Caco-2 (cell line): ENCODE measurements at regions not wholly inside any gene's neighbourhood (a gene's known extent, or its start where the extent isn't known, plus 50 kb on each side); places are given as distances from the start of the nearest gene placed in this dataset.

ENCODE experiments used
- BruUV-seq: library from RNA; stranded (reverse); fragments of 400-500 nt; replicated peaks from 2 replicates; lab custom pipeline; 2021; lab: Mats Ljungman, UMichigan
- CTCF ChIA-PET: fragments of 300-600 bp; sonication (Branson Sonifier 250); formaldehyde crosslinking; loops from one replicate; lab custom pipeline; 2022; ENCODE audit warnings: antibody characterized with exemption; lab: Charles Lee
- POLR2A ChIA-PET: fragments of 300-600 bp; sonication (Branson Sonifier 250); formaldehyde crosslinking; loops from one replicate; lab custom pipeline; 2022; ENCODE audit warnings: antibody characterized with exemption; lab: Charles Lee
- DNase-seq, 2 experiments: peaks; one replicate each; pipeline versions ENCODE4 v3.0.0 to v3.0.0-alpha.2; 2020 to 2022
- H3K27me3 ChIP-seq: replicated peaks from 2 replicates; pipeline ENCODE4 v1.6.0; 2011; ENCODE audit warnings: low read length; ENCODE audit not compliant: control insufficient read depth, insufficient read depth
- H3K36me3 ChIP-seq: 2 replicates; pipeline ENCODE4 v1.5.1; 2011; ENCODE audit warnings: low read length; ENCODE audit not compliant: control insufficient read depth, insufficient read depth
- H3K4me1 ChIP-seq: fragments of 250-450 bp; sonication (Bioruptor Pico); 2 replicates; pipeline ENCODE4 v1.5.1; 2020; ENCODE audit warnings: mild to moderate bottlenecking
- H3K4me3 ChIP-seq: 2 replicates; pipeline ENCODE4 v1.5.1; 2011; ENCODE audit warnings: low read depth, mild to moderate bottlenecking, control low read depth, low read length
- H3K9me3 ChIP-seq: fragments of 250-450 bp; sonication (Bioruptor Pico); 2 replicates; pipeline ENCODE4 v1.5.1; 2020; ENCODE audit warnings: mild to moderate bottlenecking, moderate library complexity
- H3K27ac Mint-ChIP-seq: one replicate; pipeline ENCODE4 v1.8.0; 2022; ENCODE audit warnings: mixed read lengths; ENCODE audit not compliant: unreplicated experiment
- H3K27me3 Mint-ChIP-seq: one replicate; pipeline ENCODE4 v1.8.0; 2022; ENCODE audit warnings: mixed read lengths; ENCODE audit not compliant: insufficient read depth, unreplicated experiment
- H3K36me3 Mint-ChIP-seq: one replicate; pipeline ENCODE4 v1.8.0; 2022; ENCODE audit warnings: mild to moderate bottlenecking, mixed read lengths; ENCODE audit not compliant: insufficient read depth, unreplicated experiment
- H3K4me1 Mint-ChIP-seq: one replicate; pipeline ENCODE4 v1.8.0; 2022; ENCODE audit warnings: low read depth, mixed read lengths; ENCODE audit not compliant: unreplicated experiment
- H3K4me3 Mint-ChIP-seq: one replicate; pipeline ENCODE4 v1.8.0; 2022; ENCODE audit warnings: mild to moderate bottlenecking, moderate library complexity, mixed read lengths; ENCODE audit not compliant: unreplicated experiment
- H3K9me3 Mint-ChIP-seq: one replicate; pipeline ENCODE4 v1.8.0; 2022; ENCODE audit warnings: mixed read lengths; ENCODE audit not compliant: unreplicated experiment
- CTCF ChIP-seq, 2 experiments: fragments of 200-600 bp in 1 of 2; IDR thresholded peaks; 1 replicate in 1 of 2; 2 replicates in 1 of 2; pipeline versions ENCODE4 v1.5.1 to v1.8.0; 2011 to 2022; ENCODE audit warnings: antibody characterized with exemption in 1 of 2, control low read depth in 1 of 2, inconsistent platforms in 1 of 2, low read depth in 1 of 2, low read length in 1 of 2, mild to moderate bottlenecking in 1 of 2, moderate library complexity in 1 of 2; ENCODE audit not compliant: insufficient read depth in 1 of 2, severe bottlenecking in 1 of 2, unreplicated experiment in 1 of 2
- intact Hi-C: fragments of 100-400 bp; cut with micrococcal nuclease; formaldehyde crosslinking; loops from one replicate; pipeline ENCODE4 v1.10.0; 2022; ENCODE audit not compliant: unreplicated experiment

DNA sequence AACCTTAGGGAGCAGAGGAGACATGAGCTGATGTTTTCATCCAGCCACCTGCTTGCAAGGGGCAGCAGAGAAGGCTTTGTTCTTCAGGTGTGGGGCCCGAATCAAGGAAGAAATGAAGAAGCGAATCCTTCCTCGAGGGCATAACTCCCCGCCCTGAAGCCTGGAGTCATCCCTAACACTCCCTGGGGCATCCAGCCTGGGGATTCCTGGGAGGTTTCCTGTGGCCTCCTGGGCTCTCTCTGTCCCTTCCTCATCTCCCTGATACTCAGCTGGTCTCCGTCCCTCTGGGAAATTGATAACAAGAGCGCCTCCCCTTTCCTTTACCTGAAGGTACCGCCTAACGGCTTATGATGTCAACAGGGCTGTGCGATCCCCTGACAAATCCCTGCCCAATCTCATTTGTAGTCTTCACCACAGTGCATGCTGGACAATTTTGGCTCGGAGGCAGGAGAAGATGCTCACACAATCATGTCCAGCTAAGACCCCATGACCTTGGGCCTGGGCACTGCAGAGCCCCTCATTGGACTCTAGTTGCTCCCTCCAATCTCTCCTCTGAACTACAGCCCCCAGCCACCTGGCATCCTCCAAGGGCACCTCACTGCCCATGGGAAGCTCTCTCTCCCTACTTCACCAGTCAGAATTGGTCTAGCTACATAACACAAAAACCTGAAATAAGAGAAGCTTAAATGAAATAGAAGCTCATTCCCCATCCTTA lies 80.6 kb upstream of the RTL6 start:
- POLR2A ChIA-PET: no interaction called here
- Mint-ChIP-seq H3K27ac (no peak overlapping the region), H3K36me3 (no peaks in the 10 kb centered on the region), H3K4me3 (no peak overlapping the region), H3K4me1 (no peaks in the 10 kb centered on the region), H3K27me3 (peaks cover 28% of the 10 kb centered on the region), H3K9me3 (no peaks in the 10 kb centered on the region)
- no peak for TF ChIP-seq CTCF (IDR thresholded peaks at IDR 0.05; ENCODE audit: insufficient read depth in 1 of 2, low read depth in 1 of 2, low read length in 1 of 2, severe bottlenecking in 1 of 2, unreplicated experiment in 1 of 2)
- CTCF ChIA-PET: interaction anchor here (0.5 kb wide), 1 partner anchor 251 kb away, joined by 3 read pairs; no protein-coding TSS in a partner anchor
- Histone ChIP-seq H3K4me1 (no peaks in the 10 kb centered on the region), H3K27me3 (no peaks in the 10 kb centered on the region; the same call in none of the 2 replicates), H3K9me3 (no peaks in the 10 kb centered on the region), H3K36me3 (no peaks in the 10 kb centered on the region), H3K4me3 (no peak overlapping the region)
- intact Hi-C loops: no loop called here
- DNase-seq: no peak
- BruUV-seq: no TSS peak

- no peak overlapping the region for H3K27ac Mint-ChIP-seq
- no peaks in the 10 kb centered on the region for H3K9me3 Mint-ChIP-seq
- Histone ChIP-seq H3K36me3 (no peaks in the 10 kb centered on the region), H3K4me1 (no peaks in the 10 kb centered on the region), H3K27me3 (no peaks in the 10 kb centered on the region; the same call in none of the 2 replicates), H3K9me3 (no peaks in the 10 kb centered on the region), H3K4me3 (no peak overlapping the region)
- no peaks in the 10 kb centered on the region for H3K36me3 Mint-ChIP-seq
- intact Hi-C loops: no loop called here
- peaks cover 28% of the 10 kb centered on the region for H3K27me3 Mint-ChIP-seq
- ChIA-PET CTCF (interaction anchor here (0.5 kb wide), 1 partner anchor 251 kb away, joined by 3 read pairs; no protein-coding TSS in a partner anchor), POLR2A (no interaction called here)
- H3K4me1 Mint-ChIP-seq: no peaks in the 10 kb centered on the region
- no peak for DNase-seq
- TF ChIP-seq CTCF (IDR thresholded peaks at IDR 0.05; ENCODE audit: insufficient read depth in 1 of 2, low read depth in 1 of 2, low read length in 1 of 2, severe bottlenecking in 1 of 2, unreplicated experiment in 1 of 2): no peak
- H3K4me3 Mint-ChIP-seq: no peak overlapping the region
- BruUV-seq: no TSS peak
Measured at GRCh38 chr22:44578110-44578457, 80.1 kb upstream of the RTL6 start.

DNA sequence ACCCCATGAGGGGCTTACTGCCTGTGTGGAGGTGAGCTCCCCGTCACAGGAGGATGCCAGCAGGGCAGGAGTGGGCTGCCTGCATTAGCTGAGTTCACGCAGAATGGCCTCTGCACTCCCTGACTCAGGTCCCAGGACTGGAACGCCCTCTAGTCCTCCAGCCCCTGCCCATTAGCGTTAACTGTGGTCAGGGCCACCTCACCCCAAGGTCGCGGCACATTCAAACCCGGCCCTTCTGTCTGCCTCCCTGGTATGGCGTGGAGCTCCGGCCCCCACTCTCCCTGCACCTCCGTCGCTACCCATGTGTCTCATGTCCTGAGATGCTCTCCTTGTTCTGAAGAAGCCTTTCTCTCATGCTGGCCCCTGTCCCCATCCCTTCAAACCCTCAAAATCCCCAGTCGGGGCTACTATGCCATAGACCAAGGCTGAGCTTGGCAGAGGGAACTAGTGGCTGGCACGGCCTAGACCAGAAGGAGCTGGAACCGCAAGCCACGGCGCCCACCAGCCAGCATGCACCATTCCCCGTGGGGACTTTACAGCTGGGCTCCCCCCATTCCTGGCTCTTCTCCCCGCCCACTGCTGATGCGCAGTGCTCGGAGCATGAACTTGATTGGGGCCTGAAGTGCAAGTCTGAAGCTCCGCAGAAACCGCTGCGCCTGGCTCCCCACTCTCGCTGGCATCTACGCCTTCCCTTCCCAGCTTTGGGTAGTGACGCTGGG lies 79.5 kb upstream of the RTL6 start:
- H3K27me3 Mint-ChIP-seq: peaks cover 26% of the 10 kb centered on the region
- intact Hi-C loops: no loop called here
- POLR2A ChIA-PET: no interaction called here
- Histone ChIP-seq H3K4me3 (no peak overlapping the region), H3K27me3 (no peaks in the 10 kb centered on the region; the same call in none of the 2 replicates), H3K4me1 (no peaks in the 10 kb centered on the region), H3K9me3 (no peaks in the 10 kb centered on the region), H3K36me3 (no peaks in the 10 kb centered on the region)
- H3K27ac Mint-ChIP-seq: no peak overlapping the region
- DNase-seq: no peak
- H3K36me3 Mint-ChIP-seq: no peaks in the 10 kb centered on the region
- CTCF ChIA-PET: no interaction called here
- no peaks in the 10 kb centered on the region for H3K9me3 Mint-ChIP-seq
- no peak overlapping the region for H3K4me3 Mint-ChIP-seq
- H3K4me1 Mint-ChIP-seq: no peaks in the 10 kb centered on the region
- TF ChIP-seq CTCF (IDR thresholded peaks at IDR 0.05; ENCODE audit: insufficient read depth in 1 of 2, low read depth in 1 of 2, low read length in 1 of 2, severe bottlenecking in 1 of 2, unreplicated experiment in 1 of 2): no peak
- no TSS peak for BruUV-seq
